ENCODE measurements at regions not wholly inside any gene's neighbourhood (a gene's known extent, or its start where the extent isn't known, plus 50 kb on each side); places are given as distances from the start of the nearest gene placed in this dataset.

- TF ChIP-seq SPI1 (IDR thresholded peaks at IDR 0.05; ENCODE audit: low read depth, low read length) (no peak), POLR2A (IDR thresholded peaks at IDR 0.05; ENCODE audit: low read depth, low read length) (no peak), POLR2AphosphoS5 (IDR thresholded peaks at IDR 0.05; ENCODE audit: low read depth, low read length) (no peak), TAF1 (IDR thresholded peaks at IDR 0.05; ENCODE audit: low read depth, low read length) (no peak), POU2F2 (IDR thresholded peaks at IDR 0.05; ENCODE audit: low read depth, low read length) (no peak), PAX5 (IDR thresholded peaks at IDR 0.05; ENCODE audit: insufficient read depth, low read length, severe bottlenecking) (no peak)
Measured at GRCh38 chr2:9071584-9072124, 68.2 kb upstream of the MBOAT2 start.
